Midbrain (tissue), 1 donor: ENCODE measurements at regions not wholly inside any gene's neighbourhood (a gene's known extent, or its start where the extent isn't known, plus 50 kb on each side); places are given as distances from the start of the nearest gene placed in this dataset.
"Not testable (repeated sequence)": the region's sequence is repeated elsewhere in the genome, so short reads cannot be mapped to it uniquely, and the experiment has no call there.

Experiments
- DNase-seq: peaks from one replicate; lab custom pipeline; 2025; lab: John Stamatoyannopoulos, UW

DNA sequence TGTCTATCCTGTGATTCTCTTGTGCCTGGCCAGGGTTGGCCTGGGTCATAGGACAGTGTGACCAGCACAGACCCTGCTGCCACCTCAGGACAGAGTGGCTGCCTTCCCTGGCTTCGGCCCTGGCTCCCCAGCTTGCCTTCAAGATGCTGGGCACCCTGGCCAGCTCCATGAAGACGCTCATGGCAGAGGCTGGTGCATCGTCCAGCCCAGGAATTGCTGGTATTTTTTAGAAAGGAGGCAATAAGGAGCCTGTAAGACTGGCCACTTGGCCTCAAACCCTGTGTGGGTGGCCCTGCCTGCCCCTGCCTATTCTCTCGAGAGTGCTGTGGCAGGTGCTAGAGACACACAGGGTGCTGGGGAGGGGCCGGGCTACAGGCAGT, 70.4 kb upstream of the ACTRT2 start:
- no peak for DNase-seq

DNA sequence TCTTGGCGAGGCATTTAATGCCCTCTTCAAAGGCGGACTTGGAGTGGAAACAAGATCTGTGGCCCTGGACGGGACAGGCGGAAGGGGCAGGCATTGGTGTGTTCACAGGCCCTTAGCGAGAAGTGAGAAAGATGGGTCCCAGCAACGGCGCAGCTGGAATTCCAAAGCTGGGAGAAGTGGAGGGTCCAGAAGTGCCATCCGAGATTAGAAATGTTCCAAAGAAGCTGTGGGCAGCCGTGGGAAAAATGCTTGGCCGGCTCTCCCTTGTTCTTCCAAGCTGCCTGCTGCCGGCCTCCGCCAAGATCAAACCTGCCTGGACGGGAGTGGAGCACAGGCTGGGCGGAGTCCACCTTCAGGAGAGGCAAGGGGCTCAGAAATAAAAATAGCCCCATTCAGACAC, 69.4 kb upstream of the ACTRT2 start:
- DNase-seq, result no peak

DNA sequence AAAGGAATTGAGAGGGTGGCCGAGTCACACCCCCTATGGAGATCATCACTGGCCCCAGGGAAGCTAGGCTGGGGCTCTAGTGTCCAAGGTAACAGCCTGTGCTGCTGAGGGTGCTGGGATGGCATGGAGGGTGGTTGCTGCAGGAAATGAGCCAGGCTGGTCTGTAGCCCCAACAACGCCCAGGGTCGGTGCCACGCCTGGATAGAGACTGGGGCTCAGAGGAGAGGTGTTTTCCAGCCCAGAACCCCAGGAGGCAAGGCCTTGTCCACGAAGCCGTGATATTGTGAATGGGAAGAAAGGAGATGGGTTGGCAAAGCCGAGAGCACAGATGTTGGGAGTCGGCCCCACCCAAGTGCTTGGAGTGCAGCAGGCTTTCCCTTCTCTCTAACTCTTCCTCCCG, 68.9 kb upstream of the ACTRT2 start:
- no peak for DNase-seq

DNA sequence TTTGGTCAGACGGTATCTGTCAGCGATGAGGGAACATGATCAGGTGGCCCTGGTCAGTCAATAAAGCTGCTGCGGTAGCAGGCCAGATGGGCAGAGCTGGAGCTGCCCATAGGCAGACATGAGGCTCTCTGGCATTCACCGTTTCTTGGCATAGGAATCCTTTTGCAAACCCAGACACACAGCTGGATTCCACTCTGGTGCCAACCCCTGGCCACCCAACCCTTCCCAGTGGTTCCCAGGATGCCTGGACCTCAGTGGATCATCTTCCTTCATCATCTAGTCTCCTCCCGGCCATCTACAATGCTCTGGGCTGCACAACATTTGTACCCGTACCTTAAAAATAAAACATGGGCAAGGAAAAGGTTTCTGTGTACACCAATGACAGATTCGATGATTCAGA, 68.3 kb upstream of the ACTRT2 start:
- DNase-seq, result no peak

DNA sequence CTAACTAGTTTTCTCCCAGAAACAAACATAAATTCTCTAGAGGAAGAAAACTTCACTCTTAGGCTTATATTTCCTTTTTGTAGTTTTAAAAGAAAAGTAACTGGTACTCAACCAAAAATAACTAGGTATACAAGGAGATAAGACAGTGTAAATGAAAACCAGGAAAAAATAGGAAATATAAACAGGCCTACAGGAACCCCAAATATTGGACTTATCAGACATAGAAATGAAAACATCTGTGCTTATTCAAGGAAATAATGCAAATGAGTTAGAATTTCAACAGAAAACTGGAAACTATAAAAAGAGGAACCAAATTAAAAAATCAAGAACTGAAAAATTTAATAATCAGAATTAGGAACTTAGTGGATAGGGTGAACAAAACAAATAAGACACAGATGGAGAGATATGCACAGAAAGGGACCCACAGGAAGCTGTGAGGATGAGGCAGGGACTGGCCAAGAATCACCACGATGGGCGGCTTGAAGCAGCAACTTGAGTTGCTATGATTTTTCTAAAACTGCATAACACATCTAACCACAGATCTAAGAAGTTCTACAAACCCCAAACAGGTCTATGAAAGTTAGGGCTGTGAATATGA, 67.5 kb upstream of the ACTRT2 start:
- DNase-seq, result no peak

DNA sequence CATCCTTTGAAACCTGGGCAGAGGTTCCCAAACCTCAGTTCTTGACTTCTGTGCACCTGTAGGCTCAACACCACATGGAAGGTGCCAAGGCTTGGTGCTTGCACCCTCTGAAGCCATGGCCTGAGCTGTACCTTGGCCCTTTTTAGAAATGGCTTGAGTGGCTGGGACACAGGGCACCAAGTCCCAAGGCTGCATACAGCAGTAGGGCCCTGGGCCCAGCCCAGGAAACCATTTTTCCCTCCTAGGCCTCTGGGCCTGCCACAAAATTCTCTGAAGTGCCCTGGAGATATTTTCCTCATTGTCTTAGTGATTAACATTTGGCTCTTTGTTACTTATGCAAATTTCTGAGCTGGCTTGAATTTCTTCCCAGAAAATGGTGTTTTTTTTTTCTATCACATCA, 65.6 kb upstream of the ACTRT2 start:
- DNase-seq, result no peak

DNA sequence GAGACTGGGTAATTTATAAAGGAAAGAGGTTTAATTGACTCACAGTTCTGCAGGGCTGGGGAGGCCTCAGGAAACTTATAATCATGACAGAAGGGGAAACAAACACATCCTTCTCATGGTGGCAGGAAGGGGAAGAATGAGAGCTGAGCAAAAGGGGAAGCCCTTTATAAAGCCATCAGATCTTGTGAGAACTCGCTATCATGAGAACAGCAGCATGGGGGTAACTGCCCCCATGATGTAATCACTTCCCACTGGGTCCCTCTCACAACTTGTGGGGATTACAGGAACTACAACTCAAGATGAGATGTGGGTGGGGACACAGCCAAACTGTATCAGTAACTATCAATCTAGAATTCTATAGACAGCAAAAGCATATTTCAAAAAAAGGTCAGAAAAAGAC, 64.7 kb upstream of the ACTRT2 start:
- DNase-seq, result no peak

DNA sequence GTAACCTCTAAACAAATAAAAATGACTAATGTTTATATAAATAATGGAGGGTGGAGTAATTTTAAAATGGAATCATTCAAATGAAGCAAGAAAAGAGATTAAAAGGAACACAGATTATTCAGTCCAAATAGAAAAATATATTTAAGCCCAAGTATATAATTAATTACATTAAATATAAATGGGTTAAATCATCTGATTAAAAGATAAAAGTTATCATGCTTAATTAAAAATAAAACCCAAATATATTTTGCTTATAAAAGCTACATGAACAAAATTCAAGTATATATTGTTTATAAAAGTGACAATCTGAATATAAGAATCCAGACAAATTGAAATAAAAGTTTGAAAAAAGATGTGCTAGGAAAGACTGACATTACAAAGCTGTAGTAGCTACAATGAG, 63.9 kb upstream of the ACTRT2 start:
- DNase-seq, result no peak

DNA sequence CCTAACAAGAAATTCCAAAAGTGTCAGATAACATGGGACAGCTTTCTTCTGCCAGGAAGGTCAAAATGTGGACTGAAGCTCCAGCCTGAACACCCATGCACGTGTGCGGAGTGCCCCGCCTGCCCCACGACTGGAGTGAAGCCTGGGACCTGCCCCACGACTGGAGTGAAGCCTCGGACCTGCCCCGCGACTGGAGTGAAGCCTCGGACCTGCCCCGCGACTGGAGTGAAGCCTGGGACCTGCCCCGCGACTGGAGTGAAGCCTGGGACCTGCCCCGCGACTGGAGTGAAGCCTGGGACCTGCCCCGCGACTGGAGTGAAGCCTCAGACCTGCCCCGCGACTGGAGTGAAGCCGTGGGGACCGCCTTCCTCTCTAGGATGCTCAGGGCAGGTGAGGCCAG, 61.4 kb upstream of the ACTRT2 start:
- not testable (repeated sequence) for DNase-seq

DNA sequence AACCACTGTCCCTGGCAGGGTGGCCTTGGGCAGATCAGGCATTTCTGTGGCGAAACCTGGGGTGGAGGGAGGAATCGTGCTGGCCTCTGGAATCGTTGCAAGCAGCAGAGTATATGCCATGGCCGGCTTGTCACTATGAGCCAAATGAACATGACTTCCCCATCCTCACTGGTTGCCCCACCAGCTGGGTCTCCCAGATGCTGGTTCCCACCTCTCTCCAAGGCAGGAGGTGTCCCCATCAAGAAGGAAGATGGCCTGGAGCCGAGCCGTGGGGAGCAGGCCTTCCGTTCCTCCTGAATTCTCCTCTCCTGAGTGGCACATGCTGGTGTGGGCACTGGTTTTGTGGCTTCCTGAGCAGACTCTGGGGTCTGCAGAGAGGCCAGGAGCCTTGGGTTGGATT, 60.2 kb upstream of the ACTRT2 start:
- DNase-seq, result no peak

DNA sequence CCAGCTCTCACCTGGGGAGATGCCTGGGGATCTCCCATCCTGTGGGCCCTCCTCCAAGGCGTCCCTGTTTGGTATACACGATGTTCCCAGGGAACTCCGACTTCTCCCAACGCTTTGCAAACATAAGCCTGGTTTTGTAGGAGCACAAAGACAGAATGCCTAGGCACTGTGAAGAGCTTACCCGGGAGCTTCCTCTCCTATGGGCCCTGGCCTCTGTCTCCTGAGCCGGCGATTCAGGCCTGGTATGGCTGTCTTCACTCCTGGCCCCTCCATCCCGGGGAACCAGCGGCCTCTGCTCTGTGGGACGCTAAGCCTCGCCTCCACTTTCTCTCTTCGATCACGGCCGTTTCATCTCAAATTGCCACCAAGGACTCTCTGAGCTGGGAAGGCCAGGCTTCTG, 59.6 kb upstream of the ACTRT2 start:
- no peak for DNase-seq

DNA sequence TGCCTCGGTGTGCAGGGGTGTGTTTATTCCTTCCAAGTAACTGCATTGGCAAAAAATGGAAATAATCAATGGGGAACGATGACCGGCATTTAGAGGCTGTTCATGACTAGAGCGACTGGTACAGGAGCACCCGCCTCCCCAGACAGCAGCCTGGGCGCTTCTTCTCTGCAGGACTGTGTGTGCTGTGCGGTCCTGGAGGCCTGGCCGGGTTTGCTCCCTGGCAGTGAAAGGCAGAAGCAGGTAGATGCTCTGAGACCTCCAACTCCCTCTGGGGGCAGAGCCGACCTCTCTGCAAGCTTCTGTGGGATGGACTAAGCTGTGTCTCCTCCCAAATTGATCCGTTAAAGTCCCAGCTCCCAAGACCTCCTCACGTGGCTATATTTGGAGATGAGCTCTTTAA, 59.2 kb upstream of the ACTRT2 start:
- no peak for DNase-seq

DNA sequence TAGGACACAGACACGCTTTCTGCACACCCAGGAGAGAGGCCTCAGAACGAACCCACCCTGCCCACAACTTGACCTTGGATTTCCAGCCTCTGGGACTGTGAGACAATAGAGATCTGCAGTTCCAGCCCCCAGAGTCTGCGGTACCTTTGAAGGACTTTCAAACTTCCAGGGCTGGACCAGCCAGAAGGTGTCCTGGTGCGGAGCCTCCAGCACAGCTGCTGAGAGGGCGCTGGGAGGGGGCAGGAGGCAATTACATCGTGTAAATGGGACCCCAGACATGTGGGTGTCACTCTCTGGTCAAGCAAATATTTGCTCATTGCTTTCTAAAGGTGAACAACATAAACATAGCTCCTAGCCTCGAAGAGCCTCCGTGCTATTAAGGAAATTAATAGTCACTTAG, 58.7 kb upstream of the ACTRT2 start:
- no peak for DNase-seq

DNA sequence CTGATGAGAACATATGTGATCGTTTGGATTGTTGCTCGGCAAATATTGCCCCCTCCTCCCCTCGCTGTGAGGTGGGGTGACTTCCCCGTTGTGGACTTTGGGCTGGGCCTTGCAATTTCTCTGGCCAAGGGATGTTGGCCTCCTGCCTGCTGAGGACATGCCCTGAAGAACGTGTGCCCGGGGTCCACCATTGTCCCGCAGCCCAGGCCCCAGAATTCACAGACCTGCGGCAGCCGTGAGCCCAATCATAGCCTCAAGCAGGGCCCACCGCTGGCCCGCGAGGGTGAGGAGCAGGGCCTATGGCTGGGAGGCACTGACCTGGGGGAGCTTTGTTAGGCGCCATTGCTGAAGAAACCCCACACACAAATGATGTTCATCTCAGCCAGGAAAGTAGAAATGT, 58.3 kb upstream of the ACTRT2 start:
- no peak for DNase-seq

DNA sequence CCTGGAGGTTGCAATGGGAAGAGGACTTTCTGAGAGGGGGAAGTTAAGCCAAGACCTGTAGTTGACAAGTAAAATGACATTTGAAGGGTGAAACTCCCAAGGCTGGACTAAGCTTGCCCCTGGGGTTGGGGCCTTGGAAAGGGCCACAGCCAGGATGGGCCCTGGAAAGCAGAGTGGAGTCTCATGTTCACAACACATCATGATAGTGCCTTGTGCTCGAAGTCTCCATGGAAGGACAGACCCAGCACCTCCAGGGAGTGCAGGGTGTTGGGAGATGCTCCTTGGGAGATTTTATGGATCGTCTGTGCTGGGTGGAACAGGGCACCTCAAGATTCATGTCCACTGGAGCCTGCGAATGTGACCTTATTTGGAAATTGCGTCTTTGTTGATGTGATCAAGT, 55.6 kb upstream of the ACTRT2 start:
- no peak for DNase-seq

DNA sequence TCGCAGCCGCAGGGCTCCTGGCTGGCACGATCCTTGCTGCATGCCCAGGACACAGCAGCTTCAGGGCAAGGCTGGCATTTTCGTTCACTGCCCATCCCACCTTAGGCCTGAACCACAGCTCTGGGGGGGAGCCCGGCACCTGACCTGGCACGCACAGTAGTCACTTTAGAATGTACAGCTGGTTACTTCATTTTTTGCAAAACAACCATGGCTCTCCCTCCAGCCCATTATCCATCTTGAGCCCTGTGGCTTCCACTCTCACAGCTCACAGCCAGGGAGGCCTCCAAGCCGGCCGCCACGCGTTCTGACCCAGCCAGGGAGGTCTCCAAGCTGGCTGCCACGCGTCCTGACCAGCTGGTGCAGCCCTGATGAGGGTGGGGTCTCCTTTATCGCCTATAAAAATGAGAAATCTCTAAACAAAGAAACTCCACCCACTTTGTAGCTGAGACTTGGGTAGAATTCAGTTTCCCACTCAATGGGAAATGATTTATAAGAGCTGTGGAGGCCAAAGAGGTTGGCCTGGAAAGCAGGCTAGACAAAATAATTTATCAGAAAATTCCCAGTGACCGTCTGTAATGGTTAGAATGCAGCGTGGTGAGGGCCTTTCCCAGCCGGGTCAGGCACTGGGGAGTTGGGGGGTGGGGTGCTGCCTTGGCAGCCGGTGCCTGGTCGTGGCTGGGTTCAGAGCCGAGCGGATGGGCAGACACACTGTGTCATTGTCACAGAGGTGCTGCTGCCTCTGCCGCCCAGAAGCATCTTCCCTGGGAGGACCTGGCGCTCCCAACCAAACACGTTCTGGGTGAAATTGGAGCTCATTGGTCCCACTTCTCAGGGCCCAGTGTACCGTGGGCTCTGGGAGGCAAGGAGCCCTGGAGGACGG, 54.6 kb upstream of the ACTRT2 start:
- DNase-seq, result peak; percentile 63

DNA sequence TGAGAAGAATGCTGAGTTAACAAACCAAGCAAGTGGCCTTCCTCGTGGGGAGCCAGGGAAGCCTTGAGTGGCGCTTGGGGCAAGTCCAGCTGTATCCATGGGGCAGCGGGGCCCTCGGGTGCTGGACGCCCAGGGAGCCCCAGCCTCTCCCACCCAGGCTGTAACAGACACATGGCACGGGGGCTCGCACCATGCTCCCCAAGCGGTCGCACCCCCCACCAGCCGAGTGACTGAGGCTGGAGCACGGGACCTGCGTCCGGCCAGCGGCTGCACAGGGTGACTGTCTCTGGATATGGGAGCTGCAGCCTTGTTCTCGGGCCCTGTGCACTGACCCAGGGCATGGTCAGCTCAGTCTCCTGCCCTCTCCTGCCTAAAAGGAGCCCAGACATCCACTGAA, 53.9 kb upstream of the ACTRT2 start:
- peak; percentile 58 for DNase-seq

DNA sequence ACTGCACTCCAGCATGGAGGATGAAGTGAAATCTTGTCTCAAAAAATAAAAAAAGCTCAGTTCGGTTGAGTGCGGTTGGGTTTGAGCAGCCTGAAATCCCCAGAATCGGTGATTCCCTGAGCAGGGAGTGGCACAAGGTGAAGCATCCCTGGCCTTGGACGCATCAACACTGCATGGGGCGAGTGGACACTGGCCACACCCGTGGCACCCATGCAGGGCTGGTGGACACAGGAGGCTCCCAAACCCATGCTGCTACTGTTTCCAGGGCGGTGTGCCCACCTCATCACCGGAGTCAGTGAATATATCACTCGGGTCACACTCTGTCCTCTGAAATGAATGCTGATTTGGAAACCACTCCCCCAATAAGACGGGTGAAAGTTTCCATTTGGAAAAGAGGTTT, 53.4 kb upstream of the ACTRT2 start:
- no peak for DNase-seq

DNA sequence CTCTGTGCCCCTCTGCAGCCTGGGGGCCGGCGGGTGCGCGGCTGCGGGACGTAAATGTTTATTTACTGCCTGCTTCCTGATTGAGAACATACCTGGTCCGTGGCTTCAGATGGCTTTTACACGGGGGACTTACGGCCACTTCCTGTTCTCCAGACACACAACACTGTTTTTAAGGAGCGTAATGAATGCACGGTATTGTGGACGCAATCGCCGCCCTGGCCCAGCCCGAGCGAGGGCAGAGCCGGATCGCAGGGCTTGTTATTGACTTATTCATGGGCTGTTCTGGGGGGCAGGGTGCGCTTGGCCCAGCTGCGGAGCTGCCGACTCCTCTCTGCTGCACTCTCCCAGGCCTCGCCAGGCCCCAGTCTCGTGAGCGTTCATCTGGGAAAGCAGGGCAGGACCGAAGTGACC, 52.8 kb upstream of the ACTRT2 start:
- peak; percentile 84 for DNase-seq

DNA sequence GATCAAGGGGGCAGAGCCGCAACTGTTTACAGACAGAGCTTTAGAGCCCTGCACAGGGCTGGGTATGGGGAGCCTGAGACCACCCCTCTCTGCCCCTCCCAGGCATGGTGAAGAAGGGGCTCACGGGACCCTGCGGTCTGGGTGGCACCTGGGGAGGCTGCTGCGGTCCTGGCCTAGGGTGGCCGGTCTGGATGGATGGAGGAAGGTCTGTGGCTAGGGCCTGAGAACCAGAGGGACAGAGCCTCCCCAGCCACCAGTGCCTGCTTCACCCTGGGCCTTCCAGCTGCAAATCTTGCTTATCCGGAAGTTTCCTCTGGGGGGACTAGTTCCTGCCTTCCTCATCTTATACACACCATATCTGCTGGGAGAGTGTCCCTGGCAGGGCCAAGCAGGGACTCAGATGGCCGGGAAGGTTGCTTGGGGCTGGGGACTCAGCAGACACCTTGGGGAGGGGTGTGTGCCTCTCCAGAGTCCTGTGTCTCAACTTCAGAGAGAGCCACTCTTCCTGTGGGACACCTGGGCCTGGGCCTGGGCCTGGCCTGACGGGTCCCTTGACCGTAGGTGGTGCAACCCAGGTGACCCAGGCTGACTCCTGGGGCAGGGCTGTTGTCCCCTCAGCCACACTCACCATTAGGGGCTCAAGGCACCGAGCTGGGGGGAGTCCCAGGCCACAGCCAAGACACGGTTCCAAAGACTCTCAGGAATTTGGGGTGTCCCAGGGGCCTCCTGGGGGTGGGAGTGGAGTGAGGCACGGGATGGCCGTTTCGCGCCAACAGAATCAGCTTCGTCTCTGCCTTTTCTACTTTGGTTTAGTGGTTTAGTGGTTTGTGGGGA, 52.0 kb upstream of the ACTRT2 start:
- DNase-seq, result peak; percentile 22

DNA sequence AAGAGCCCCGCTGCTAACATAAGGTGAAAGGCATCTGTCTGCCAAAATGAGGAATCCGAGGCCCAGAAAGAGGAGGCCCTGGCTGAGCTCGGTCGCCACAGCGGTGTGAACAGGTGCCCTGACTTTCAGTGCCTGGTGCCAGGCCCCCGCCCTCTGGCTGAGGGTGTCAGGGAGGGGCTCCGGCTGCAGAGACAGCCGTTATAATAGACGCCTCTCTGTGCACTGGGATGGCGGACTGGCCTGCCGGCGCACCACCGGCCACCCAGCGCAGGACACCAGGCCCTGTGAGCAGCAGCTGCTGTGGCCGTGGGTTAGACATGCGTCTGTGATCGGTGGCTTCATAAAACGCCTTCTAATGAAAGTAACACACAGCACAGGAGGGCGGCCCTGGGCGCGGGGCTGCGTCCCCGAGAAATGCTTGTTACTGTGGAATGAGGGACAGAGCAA, 51.4 kb upstream of the ACTRT2 start:
- no peak for DNase-seq

DNA sequence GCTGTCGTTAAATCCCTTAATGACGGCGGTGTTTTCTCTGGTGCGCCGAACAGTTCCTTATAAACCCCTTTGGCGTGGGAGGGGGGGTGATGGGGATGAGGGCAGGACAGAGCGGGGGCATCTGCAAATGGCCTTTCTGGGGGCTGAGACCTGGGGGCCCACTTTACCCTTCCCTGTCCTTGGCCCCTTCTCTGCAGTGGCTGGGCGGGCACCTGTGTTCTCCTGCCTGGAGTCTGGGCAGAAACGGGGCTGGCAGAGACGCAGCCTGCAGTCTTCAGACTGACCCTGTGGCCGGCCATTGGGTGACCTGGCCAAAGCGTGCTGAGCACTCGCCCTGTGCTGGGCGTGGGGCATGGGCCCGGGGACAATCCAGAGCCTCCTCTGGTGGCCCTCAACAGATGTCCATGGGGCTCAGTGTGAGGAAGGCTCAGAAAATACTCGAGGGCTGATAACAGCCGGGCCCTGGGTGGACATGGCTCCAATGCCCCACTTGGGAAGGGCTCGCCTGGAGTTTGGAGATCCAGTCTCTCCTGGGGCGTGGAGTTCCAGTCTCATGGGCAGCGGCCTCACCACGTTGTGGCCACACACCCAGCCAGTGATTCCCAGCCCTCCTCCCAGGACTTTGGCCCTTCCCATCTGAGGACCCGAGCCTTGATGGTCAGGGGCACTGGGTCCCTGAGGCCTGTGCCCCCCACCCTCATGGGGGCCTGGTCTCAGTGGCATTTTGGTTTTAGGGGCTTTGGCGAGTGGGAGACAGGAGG, 50.8 kb upstream of the ACTRT2 start:
- no peak for DNase-seq
